ENCODE measurements at regions not wholly inside any gene's neighbourhood (a gene's known extent, or its start where the extent isn't known, plus 50 kb on each side); places are given as distances from the start of the nearest gene placed in this dataset.
A peak's percentile ranks its signal among the peaks of the same experiment; 100 is the strongest.

- H3K4me1 ChIP-seq (ENCODE audit: low read depth), result no peaks in the 10 kb centered on the region
- TF ChIP-seq CTCF (IDR thresholded peaks at IDR 0.05), result no peak
- no peaks in the 10 kb centered on the region for H3K36me3 ChIP-seq (ENCODE audit: low read depth)
- ATAC-seq, result no peak
- H3K4me3 ChIP-seq, result no peak overlapping the region
- intact Hi-C loops (cut with DNase I, micrococcal nuclease), result no loop called here
- DNase-seq, result no peak
- H3K9me3 ChIP-seq, result no peaks in the 10 kb centered on the region
Measured at GRCh38 chr20:55194947-55195346, 719.6 kb downstream of the DOK5 start.

- no peaks in the 10 kb centered on the region for H3K9me3 ChIP-seq
- H3K4me1 ChIP-seq (ENCODE audit: low read depth), result no peaks in the 10 kb centered on the region
- DNase-seq, result no peak
- intact Hi-C loops (cut with DNase I, micrococcal nuclease), result no loop called here
- no peaks in the 10 kb centered on the region for H3K36me3 ChIP-seq (ENCODE audit: low read depth)
- no peak overlapping the region for H3K4me3 ChIP-seq
- no peak for ATAC-seq
- no peak for TF ChIP-seq CTCF (IDR thresholded peaks at IDR 0.05)
Measured at GRCh38 chr20:55186228-55186627, 710.8 kb downstream of the DOK5 start.

GRCh38 chr20:55175081-55175480 lies 699.7 kb downstream of the DOK5 start:
- ATAC-seq, result no peak
- DNase-seq, result no peak
- no peak for TF ChIP-seq CTCF (IDR thresholded peaks at IDR 0.05)
- H3K4me3 ChIP-seq, result no peak overlapping the region
- no peaks in the 10 kb centered on the region for H3K9me3 ChIP-seq
- H3K36me3 ChIP-seq (ENCODE audit: low read depth), result no peaks in the 10 kb centered on the region
- intact Hi-C loops (cut with DNase I, micrococcal nuclease), result no loop called here
- H3K4me1 ChIP-seq (ENCODE audit: low read depth), result no peaks in the 10 kb centered on the region

GRCh38 chr20:55174635-55175034 lies 699.2 kb downstream of the DOK5 start:
- TF ChIP-seq CTCF (IDR thresholded peaks at IDR 0.05), result no peak
- intact Hi-C loops (cut with DNase I, micrococcal nuclease), result no loop called here
- no peak for DNase-seq
- Histone ChIP-seq H3K4me1 (ENCODE audit: low read depth) (no peaks in the 10 kb centered on the region), H3K9me3 (no peaks in the 10 kb centered on the region), H3K4me3 (no peak overlapping the region), H3K36me3 (ENCODE audit: low read depth) (no peaks in the 10 kb centered on the region)
- ATAC-seq, result no peak

GRCh38 chr20:55174172-55174571 lies 698.8 kb downstream of the DOK5 start:
- intact Hi-C loops (cut with DNase I, micrococcal nuclease), result no loop called here
- no peak for TF ChIP-seq CTCF (IDR thresholded peaks at IDR 0.05)
- no peaks in the 10 kb centered on the region for H3K9me3 ChIP-seq
- ATAC-seq (peak; percentile 72), DNase-seq (no peak)
- H3K4me3 ChIP-seq, result no peak overlapping the region
- H3K4me1 ChIP-seq (ENCODE audit: low read depth), result no peaks in the 10 kb centered on the region
- no peaks in the 10 kb centered on the region for H3K36me3 ChIP-seq (ENCODE audit: low read depth)

GRCh38 chr20:55173601-55174000 lies 698.2 kb downstream of the DOK5 start:
- intact Hi-C loops (cut with DNase I, micrococcal nuclease), result no loop called here
- no peak for DNase-seq
- Histone ChIP-seq H3K4me1 (ENCODE audit: low read depth) (no peaks in the 10 kb centered on the region), H3K9me3 (no peaks in the 10 kb centered on the region), H3K36me3 (ENCODE audit: low read depth) (no peaks in the 10 kb centered on the region), H3K4me3 (no peak overlapping the region)
- ATAC-seq, result peak; percentile 31
- no peak for TF ChIP-seq CTCF (IDR thresholded peaks at IDR 0.05)

Measured in mucosa of descending colon (tissue), 3 donors.